BLaER1 (cell line): ENCODE measurements at regions not wholly inside any gene's neighbourhood (a gene's known extent, or its start where the extent isn't known, plus 50 kb on each side); places are given as distances from the start of the nearest gene placed in this dataset.

Experiments used
- H3K27ac ChIP-seq: shearing (Covaris generic); formaldehyde crosslinking; 2 replicates; pipeline ENCODE4 v1.8.1; 2022
- H3K27me3 ChIP-seq: shearing (Covaris generic); formaldehyde crosslinking; 2 replicates; pipeline ENCODE4 v1.8.1; 2022
- H3K36me3 ChIP-seq: shearing (Covaris generic); formaldehyde crosslinking; 2 replicates; pipeline ENCODE4 v1.8.1; 2022
- H3K4me1 ChIP-seq: shearing (Covaris generic); formaldehyde crosslinking; 2 replicates; pipeline ENCODE4 v1.8.1; 2022
- H3K4me2 ChIP-seq: shearing (Covaris generic); formaldehyde crosslinking; 2 replicates; pipeline ENCODE4 v1.8.1; 2022
- H3K4me3 ChIP-seq: shearing (Covaris generic); formaldehyde crosslinking; 2 replicates; pipeline ENCODE4 v1.8.1; 2022
- H3K9ac ChIP-seq: shearing (Covaris generic); formaldehyde crosslinking; 2 replicates; pipeline ENCODE4 v1.8.1; 2022
- H3K9me3 ChIP-seq: shearing (Covaris generic); formaldehyde crosslinking; 2 replicates; pipeline ENCODE4 v1.8.1; 2022
- H4K20me1 ChIP-seq: shearing (Covaris generic); formaldehyde crosslinking; 2 replicates; pipeline ENCODE4 v1.8.1; 2022
- Cebpa-rat ChIP-seq: shearing (Covaris generic); IDR thresholded peaks from 2 replicates; pipeline ENCODE4 v1.8.1; 2022

- no peak for TF ChIP-seq Cebpa-rat
- H3K4me1 ChIP-seq, result no peaks in the 10 kb centered on the region
- H3K27me3 ChIP-seq, result no peaks in the 10 kb centered on the region
- H3K36me3 ChIP-seq, result no peaks in the 10 kb centered on the region
- H3K27ac ChIP-seq, result no peak overlapping the region
- no peaks in the 10 kb centered on the region for H4K20me1 ChIP-seq
- no peaks in the 10 kb centered on the region for H3K9me3 ChIP-seq
- no peak overlapping the region for H3K4me2 ChIP-seq
- no peak overlapping the region for H3K4me3 ChIP-seq
- no peak overlapping the region for H3K9ac ChIP-seq
Measured at GRCh38 chr3:40827942-40828688, 303.4 kb downstream of the ZNF621 start.

GRCh38 chr3:40828741-40829415 lies 304.1 kb downstream of the ZNF621 start:
- Histone ChIP-seq H4K20me1 (no peaks in the 10 kb centered on the region), H3K4me1 (no peaks in the 10 kb centered on the region), H3K9ac (no peak overlapping the region), H3K9me3 (no peaks in the 10 kb centered on the region), H3K27me3 (no peaks in the 10 kb centered on the region), H3K27ac (no peak overlapping the region), H3K4me3 (no peak overlapping the region), H3K4me2 (no peak overlapping the region), H3K36me3 (no peaks in the 10 kb centered on the region)
- TF ChIP-seq Cebpa-rat, result no peak

- no peak overlapping the region for H3K4me2 ChIP-seq
- H3K9ac ChIP-seq, result no peak overlapping the region
- no peak for TF ChIP-seq Cebpa-rat
- H3K9me3 ChIP-seq, result no peaks in the 10 kb centered on the region
- H3K36me3 ChIP-seq, result no peaks in the 10 kb centered on the region
- no peak overlapping the region for H3K4me3 ChIP-seq
- H3K27ac ChIP-seq, result no peak overlapping the region
- H3K4me1 ChIP-seq, result no peaks in the 10 kb centered on the region
- H3K27me3 ChIP-seq, result no peaks in the 10 kb centered on the region
- no peaks in the 10 kb centered on the region for H4K20me1 ChIP-seq
Measured at GRCh38 chr3:40829876-40830275, 305.1 kb downstream of the ZNF621 start.

- Histone ChIP-seq H3K9me3 (no peaks in the 10 kb centered on the region), H3K4me2 (no peak overlapping the region), H3K36me3 (no peaks in the 10 kb centered on the region), H3K4me3 (no peak overlapping the region), H3K9ac (no peak overlapping the region), H3K27ac (no peak overlapping the region), H3K27me3 (no peaks in the 10 kb centered on the region), H3K4me1 (no peaks in the 10 kb centered on the region), H4K20me1 (no peaks in the 10 kb centered on the region)
- TF ChIP-seq Cebpa-rat, result no peak
Measured at GRCh38 chr3:40837300-40837699, 312.5 kb downstream of the ZNF621 start.

GRCh38 chr3:40841131-40841530 lies 316.4 kb downstream of the ZNF621 start:
- Histone ChIP-seq H3K36me3 (no peaks in the 10 kb centered on the region), H3K9me3 (no peaks in the 10 kb centered on the region), H3K4me3 (no peak overlapping the region), H3K4me1 (no peaks in the 10 kb centered on the region), H4K20me1 (no peaks in the 10 kb centered on the region), H3K27me3 (no peaks in the 10 kb centered on the region), H3K4me2 (no peak overlapping the region), H3K9ac (no peak overlapping the region), H3K27ac (no peak overlapping the region)
- no peak for TF ChIP-seq Cebpa-rat

GRCh38 chr3:40841570-40842109 lies 316.9 kb downstream of the ZNF621 start:
- no peaks in the 10 kb centered on the region for H4K20me1 ChIP-seq
- no peak overlapping the region for H3K9ac ChIP-seq
- no peak overlapping the region for H3K27ac ChIP-seq
- no peak overlapping the region for H3K4me2 ChIP-seq
- no peak overlapping the region for H3K4me3 ChIP-seq
- no peaks in the 10 kb centered on the region for H3K36me3 ChIP-seq
- H3K4me1 ChIP-seq, result no peaks in the 10 kb centered on the region
- TF ChIP-seq Cebpa-rat, result no peak
- no peaks in the 10 kb centered on the region for H3K27me3 ChIP-seq
- H3K9me3 ChIP-seq, result no peaks in the 10 kb centered on the region

- Histone ChIP-seq H3K27me3 (no peaks in the 10 kb centered on the region), H3K9ac (no peak overlapping the region), H3K4me3 (no peak overlapping the region), H4K20me1 (no peaks in the 10 kb centered on the region), H3K27ac (no peak overlapping the region), H3K4me2 (no peak overlapping the region), H3K36me3 (no peaks in the 10 kb centered on the region), H3K9me3 (no peaks in the 10 kb centered on the region), H3K4me1 (no peaks in the 10 kb centered on the region)
- no peak for TF ChIP-seq Cebpa-rat
Measured at GRCh38 chr3:40842714-40843113, 318.0 kb downstream of the ZNF621 start.

- Histone ChIP-seq H3K4me2 (no peak overlapping the region), H3K4me3 (no peak overlapping the region), H3K27ac (no peak overlapping the region), H3K9me3 (no peaks in the 10 kb centered on the region), H3K36me3 (no peaks in the 10 kb centered on the region), H3K27me3 (no peaks in the 10 kb centered on the region), H3K4me1 (no peaks in the 10 kb centered on the region), H3K9ac (no peak overlapping the region), H4K20me1 (no peaks in the 10 kb centered on the region)
- no peak for TF ChIP-seq Cebpa-rat
Measured at GRCh38 chr3:40843208-40843624, 318.5 kb downstream of the ZNF621 start.

- TF ChIP-seq Cebpa-rat, result no peak
- Histone ChIP-seq H3K4me2 (no peak overlapping the region), H3K9me3 (no peaks in the 10 kb centered on the region), H3K4me3 (no peak overlapping the region), H3K36me3 (no peaks in the 10 kb centered on the region), H3K4me1 (no peaks in the 10 kb centered on the region), H3K9ac (no peak overlapping the region), H3K27me3 (no peaks in the 10 kb centered on the region), H4K20me1 (no peaks in the 10 kb centered on the region), H3K27ac (no peak overlapping the region)
Measured at GRCh38 chr3:40843851-40844548, 319.2 kb downstream of the ZNF621 start.

- H3K36me3 ChIP-seq, result no peaks in the 10 kb centered on the region
- H3K9me3 ChIP-seq, result no peaks in the 10 kb centered on the region
- TF ChIP-seq Cebpa-rat, result no peak
- H3K27me3 ChIP-seq, result no peaks in the 10 kb centered on the region
- H3K9ac ChIP-seq, result no peak overlapping the region
- no peak overlapping the region for H3K4me2 ChIP-seq
- no peak overlapping the region for H3K4me3 ChIP-seq
- H4K20me1 ChIP-seq, result no peaks in the 10 kb centered on the region
- no peaks in the 10 kb centered on the region for H3K4me1 ChIP-seq
- H3K27ac ChIP-seq, result no peak overlapping the region
Measured at GRCh38 chr3:40844896-40845295, 320.1 kb downstream of the ZNF621 start.
